Heart left ventricle (tissue), 16 donors: ENCODE measurements at regions not wholly inside any gene's neighbourhood (a gene's known extent, or its start where the extent isn't known, plus 50 kb on each side); places are given as distances from the start of the nearest gene placed in this dataset.

Experiments used
- ATAC-seq, 4 donors: fragments of 200-7000 bp; cut with Tn5 transposase; one replicate each; pipeline ENCODE4 v1.9.1; 2020 to 2022; ENCODE audit warnings: moderate library complexity in 4 of 4, mild to moderate bottlenecking in 3 of 4, moderate number of reproducible peaks in 1 of 4
- DNase-seq, 5 donors: peaks; one replicate each; pipeline ENCODE4 v3.0.0-alpha.2; 2020
- H3K27ac ChIP-seq, 12 donors: fragments of 200-600 bp; sonication (generic) in 4 of 12; one replicate each; pipeline versions ENCODE4 v1.5.0 to v1.8.0; 2016 to 2022; ENCODE audit warnings: mild to moderate bottlenecking in 2 of 12
- H3K27me3 ChIP-seq, 9 donors: fragments of 200-600 bp; sonication (generic) in 2 of 9; one replicate each; pipeline versions ENCODE4 v1.5.1 to v1.8.0; 2016 to 2022; ENCODE audit warnings: mild to moderate bottlenecking in 3 of 9
- H3K36me3 ChIP-seq, 9 donors: fragments of 200-600 bp; sonication (generic) in 2 of 9; one replicate each; pipeline versions ENCODE4 v1.5.0 to v1.8.0; 2018 to 2022; ENCODE audit warnings: mild to moderate bottlenecking in 2 of 9
- H3K4me1 ChIP-seq, 12 donors: fragments of 200-600 bp; sonication (generic) in 4 of 12; one replicate each; pipeline versions ENCODE4 v1.5.0 to v1.8.0; 2016 to 2022; ENCODE audit warnings: mild to moderate bottlenecking in 3 of 12
- H3K4me3 ChIP-seq, 12 donors: fragments of 200-600 bp; sonication (generic) in 4 of 12; one replicate each; pipeline versions ENCODE4 v1.5.0 to v1.8.0; 2017 to 2022; ENCODE audit warnings: mild to moderate bottlenecking in 9 of 12, moderate library complexity in 4 of 12
- H3K9me3 ChIP-seq, 12 donors: fragments of 200-600 bp; sonication (generic) in 4 of 12; one replicate each; pipeline versions ENCODE4 v1.5.0 to v1.8.0; 2016 to 2022; ENCODE audit warnings: mild to moderate bottlenecking in 1 of 12
- CTCF ChIP-seq, 12 donors: fragments of 200-600 bp; sonication (generic) in 4 of 12; IDR thresholded peaks; one replicate each; pipeline versions ENCODE4 v1.5.0 to v1.8.0; 2018 to 2022; ENCODE audit warnings: antibody characterized with exemption in 12 of 12, mild to moderate bottlenecking in 5 of 12
- POLR2A ChIP-seq, 2 donors: fragments of 450-650 bp; IDR thresholded peaks; one replicate each; pipeline ENCODE4 v1.6.1; 2017; ENCODE audit warnings: antibody characterized with exemption in 2 of 2, mild to moderate bottlenecking in 2 of 2, moderate library complexity in 2 of 2
- WGBS, 4 donors: extraction: QIAGEN DNeasy Blood & Tissue Kit in 2 of 4; methylation state at CpG; one replicate each; pipeline versions ENCODE4 v1.1.5 to v1.1.7; 2013 to 2018; 5-methylcytosine and 5-hydroxymethylcytosine counted together
- intact Hi-C, 10 donors: fragments of 100-400 bp; cut with DNase I; formaldehyde crosslinking; loops; one replicate each; pipeline versions ENCODE4 v1.11.1 to v1.14.2; 2022
- donor health status: ischemic (EF 13 %, LVEDD 7.1; RV severe dilation, severe dysfunction).
- donor health status: healthy with polysubstance abuse.
- donor health status: DM: no; HTN: yes; CAD: no.
- donor health status: DM: no; HTN: no; CAD: no.
- donor health status: ischemic (EF 25% LVEDD 6.9; RV normal size, moderate dysfunction).
- donor health status: ischemic (EF 25% LVEDD 5.7; RV mildly dilated, moderate dysfunction).
- donor health status: healthy.
- donor health status: DM: yes; HTN: yes; CAD: no.
- donor health status: ischemic (EF 35%, LVEDD 5.7; RV mildly dilated, moderate dysfunction).
- donor health status: nonischemic (EF 11% LVEDD 7.7; RV severe dilation, severe dysfunction).
- donor health status: DM: yes; HTN: yes; CAD: no.
- donor health status: PGD.
- donor health status: ischemic (EF 29% LVEDD 5.4; RV normal size, mild dysfunction).
- donor health status: nonischemic (EF 23%, LVEDD 6.1; RV moderate dilation, normal function).

- no peak for DNase-seq
- H3K27ac ChIP-seq, result no peak overlapping the region
- H3K4me3 ChIP-seq, result no peak overlapping the region
- TF ChIP-seq POLR2A (IDR thresholded peaks at IDR 0.05) (no peak), CTCF (IDR thresholded peaks at IDR 0.05) (no peak)
- intact Hi-C loops, result no loop called here
- H3K27me3 ChIP-seq, result no peaks in the 10 kb centered on the region
- ATAC-seq, result no peak
- H3K9me3 ChIP-seq, result no peaks in the 10 kb centered on the region
- H3K4me1 ChIP-seq, result peaks cover 0 to 4% (median 0%) of the 10 kb centered on the region in 12 donors
- WGBS, 4 donors, result 75 to 83% (median 80%) methylated on average over 3 of the region's 3 CpGs
- H3K36me3 ChIP-seq, result no peaks in the 10 kb centered on the region
Measured at GRCh38 chr2:145666552-145666951, 1146.6 kb upstream of the ZEB2 start.

GRCh38 chr2:145657265-145657664 is 1137.3 kb upstream of the ZEB2 start:
- H3K4me3 ChIP-seq, result no peak overlapping the region
- ATAC-seq (no peak), DNase-seq (no peak)
- H3K27me3 ChIP-seq, result no peaks in the 10 kb centered on the region
- intact Hi-C loops, result no loop called here
- WGBS, 4 donors, result 79 to 87% (median 81%) methylated on average over 3 of the region's 3 CpGs
- H3K27ac ChIP-seq, result no peak overlapping the region
- H3K36me3 ChIP-seq, result no peaks in the 10 kb centered on the region
- no peaks in the 10 kb centered on the region for H3K4me1 ChIP-seq
- H3K9me3 ChIP-seq, result no peaks in the 10 kb centered on the region
- TF ChIP-seq CTCF (IDR thresholded peaks at IDR 0.05), result no peak
- TF ChIP-seq POLR2A (IDR thresholded peaks at IDR 0.05), result no peak

GRCh38 chr2:145655165-145655765 is 1135.3 kb upstream of the ZEB2 start:
- DNase-seq, result no peak
- no peak for ATAC-seq
- Histone ChIP-seq H3K4me3 (no peak overlapping the region), H3K4me1 (no peaks in the 10 kb centered on the region), H3K9me3 (no peaks in the 10 kb centered on the region), H3K36me3 (no peaks in the 10 kb centered on the region), H3K27me3 (no peaks in the 10 kb centered on the region), H3K27ac (no peak overlapping the region)
- TF ChIP-seq POLR2A (IDR thresholded peaks at IDR 0.05) (no peak), CTCF (IDR thresholded peaks at IDR 0.05) (no peak)
- intact Hi-C loops, result no loop called here
- 86 to 88% (median 87%) methylated on average over 5 of the region's 5 CpGs for WGBS, 4 donors

GRCh38 chr2:145654746-145655145 is 1134.8 kb upstream of the ZEB2 start:
- no peak overlapping the region for H3K4me3 ChIP-seq
- TF ChIP-seq CTCF (IDR thresholded peaks at IDR 0.05) (no peak), POLR2A (IDR thresholded peaks at IDR 0.05) (no peak)
- no peaks in the 10 kb centered on the region for H3K4me1 ChIP-seq
- no peaks in the 10 kb centered on the region for H3K9me3 ChIP-seq
- H3K27me3 ChIP-seq, result no peaks in the 10 kb centered on the region
- H3K36me3 ChIP-seq, result no peaks in the 10 kb centered on the region
- intact Hi-C loops, result no loop called here
- 73 to 85% (median 77%) methylated on average over 3 of the region's 3 CpGs for WGBS, 4 donors
- no peak overlapping the region for H3K27ac ChIP-seq
- DNase-seq (no peak), ATAC-seq (no peak)
